ENCODE measurements at regions not wholly inside any gene's neighbourhood (a gene's known extent, or its start where the extent isn't known, plus 50 kb on each side); places are given as distances from the start of the nearest gene placed in this dataset.

DNA sequence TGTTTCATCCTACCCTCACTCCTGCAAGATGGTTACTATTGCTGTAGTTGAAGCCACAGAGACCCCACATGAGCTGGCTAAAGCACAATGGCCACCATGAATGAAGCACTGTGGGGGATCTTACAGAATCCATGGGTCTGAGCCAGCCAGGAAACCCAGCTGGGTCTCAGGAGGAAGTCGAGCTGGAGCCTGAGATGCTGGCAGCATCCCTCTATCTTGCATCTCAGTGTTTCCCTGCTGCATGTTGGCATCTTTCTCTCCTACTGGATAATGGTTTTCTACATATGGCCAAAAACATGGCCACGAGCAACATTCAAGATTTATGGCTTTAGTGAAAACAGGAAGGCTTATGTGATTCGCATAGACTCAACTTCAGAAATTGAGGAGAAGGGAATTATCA, 219.3 kb upstream of the SNX19 start:
- peaks cover 0 to 2% (median 0%) of the 10 kb centered on the region in 4 donors for H3K9me3 ChIP-seq (ENCODE audit: control insufficient read depth in 4 of 4, insufficient read depth in 3 of 4, low read length in 3 of 4)
- peaks cover 0 to 12% (median 4%) of the 10 kb centered on the region in 5 donors for H3K4me1 ChIP-seq (ENCODE audit: control insufficient read depth in 5 of 5, insufficient read depth in 5 of 5, low read length in 5 of 5)
- H3K27ac ChIP-seq (ENCODE audit: low read depth in 1 of 2, low read length in 1 of 2), result no peak overlapping the region
- WGBS, 2 donors, result 56 to 64% methylated on average over 3 of the region's 3 CpGs
- DNase-seq (peak in 2 of 3 donors; percentile 11 to 25), ATAC-seq (ENCODE audit: insufficient read depth, low FRiP score) (no peak)
- no peaks in the 10 kb centered on the region for H3K27me3 ChIP-seq (ENCODE audit: control insufficient read depth in 3 of 3, insufficient read depth in 3 of 3, low read length in 2 of 3)
- H3K4me3 ChIP-seq, result no peak overlapping the region
- H3K36me3 ChIP-seq (ENCODE audit: control insufficient read depth in 4 of 4, insufficient read depth in 4 of 4, low read length in 4 of 4), result no peaks in the 10 kb centered on the region
- TF ChIP-seq, protein P1, sequence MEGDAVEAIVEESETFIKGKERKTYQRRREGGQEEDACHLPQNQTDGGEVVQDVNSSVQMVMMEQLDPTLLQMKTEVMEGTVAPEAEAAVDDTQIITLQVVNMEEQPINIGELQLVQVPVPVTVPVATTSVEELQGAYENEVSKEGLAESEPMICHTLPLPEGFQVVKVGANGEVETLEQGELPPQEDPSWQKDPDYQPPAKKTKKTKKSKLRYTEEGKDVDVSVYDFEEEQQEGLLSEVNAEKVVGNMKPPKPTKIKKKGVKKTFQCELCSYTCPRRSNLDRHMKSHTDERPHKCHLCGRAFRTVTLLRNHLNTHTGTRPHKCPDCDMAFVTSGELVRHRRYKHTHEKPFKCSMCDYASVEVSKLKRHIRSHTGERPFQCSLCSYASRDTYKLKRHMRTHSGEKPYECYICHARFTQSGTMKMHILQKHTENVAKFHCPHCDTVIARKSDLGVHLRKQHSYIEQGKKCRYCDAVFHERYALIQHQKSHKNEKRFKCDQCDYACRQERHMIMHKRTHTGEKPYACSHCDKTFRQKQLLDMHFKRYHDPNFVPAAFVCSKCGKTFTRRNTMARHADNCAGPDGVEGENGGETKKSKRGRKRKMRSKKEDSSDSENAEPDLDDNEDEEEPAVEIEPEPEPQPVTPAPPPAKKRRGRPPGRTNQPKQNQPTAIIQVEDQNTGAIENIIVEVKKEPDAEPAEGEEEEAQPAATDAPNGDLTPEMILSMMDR (IDR thresholded peaks at IDR 0.05; ENCODE audit: control extremely low read depth, extremely low read depth), result no peak
- no peak overlapping the region for H3K9ac ChIP-seq (ENCODE audit: insufficient read depth in 1 of 2, low read length in 2 of 2)

DNA sequence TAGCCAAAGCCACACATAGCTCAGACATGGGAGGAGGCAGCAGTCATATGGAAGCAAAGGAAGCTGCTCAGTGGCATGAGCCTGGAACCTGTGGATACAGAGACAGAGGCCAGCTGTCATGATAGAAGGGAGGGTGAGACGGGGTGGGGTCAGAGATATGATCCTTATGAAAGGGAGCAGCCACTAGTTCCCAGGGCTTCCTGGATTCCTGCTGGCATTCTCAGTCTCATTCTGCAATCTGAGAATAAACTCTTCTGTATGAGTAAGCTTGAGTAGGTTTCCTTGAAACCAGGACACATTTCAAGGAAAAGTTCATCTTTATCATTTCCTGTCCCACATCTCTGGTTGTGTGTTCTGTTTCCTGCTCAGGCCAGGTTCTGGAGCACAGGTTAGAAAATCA, 220.2 kb upstream of the SNX19 start:
- TF ChIP-seq, protein P1 (IDR thresholded peaks at IDR 0.05; ENCODE audit: control extremely low read depth, extremely low read depth), result no peak
- no peaks in the 10 kb centered on the region for H3K27me3 ChIP-seq (ENCODE audit: control insufficient read depth in 3 of 3, insufficient read depth in 3 of 3, low read length in 2 of 3)
- no peak overlapping the region for H3K4me3 ChIP-seq
- ATAC-seq (ENCODE audit: insufficient read depth, low FRiP score) (no peak), DNase-seq (no peak)
- peaks cover 0 to 2% (median 0%) of the 10 kb centered on the region in 4 donors for H3K9me3 ChIP-seq (ENCODE audit: control insufficient read depth in 4 of 4, insufficient read depth in 3 of 4, low read length in 3 of 4)
- H3K9ac ChIP-seq (ENCODE audit: insufficient read depth in 1 of 2, low read length in 2 of 2), result no peak overlapping the region
- H3K4me1 ChIP-seq (ENCODE audit: control insufficient read depth in 5 of 5, insufficient read depth in 5 of 5, low read length in 5 of 5), result peaks cover 0 to 12% (median 4%) of the 10 kb centered on the region in 5 donors
- H3K27ac ChIP-seq (ENCODE audit: low read depth in 1 of 2, low read length in 1 of 2), result no peak overlapping the region
- no peaks in the 10 kb centered on the region for H3K36me3 ChIP-seq (ENCODE audit: control insufficient read depth in 4 of 4, insufficient read depth in 4 of 4, low read length in 4 of 4)
- 0% methylated on average over 1 of the region's 1 CpG for WGBS, 2 donors

DNA sequence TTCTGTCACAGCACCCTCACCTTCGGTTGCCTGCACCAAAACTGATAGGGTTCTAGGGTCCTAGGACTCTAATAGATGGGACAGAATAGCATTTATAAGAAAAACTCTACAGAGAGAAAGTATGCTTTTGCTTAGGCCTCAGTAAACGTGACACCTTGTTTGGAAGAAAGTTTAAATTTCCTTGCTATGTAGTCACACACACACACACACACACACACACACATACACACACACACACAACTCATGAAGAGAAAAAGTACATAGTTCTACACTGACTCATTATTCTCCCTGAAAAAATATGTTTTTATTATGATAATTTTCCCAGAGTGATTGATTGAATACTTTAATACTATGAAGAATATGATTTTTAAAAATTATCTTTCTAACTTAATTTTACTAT, 220.8 kb upstream of the SNX19 start:
- no peaks in the 10 kb centered on the region for H3K27me3 ChIP-seq (ENCODE audit: control insufficient read depth in 3 of 3, insufficient read depth in 3 of 3, low read length in 2 of 3)
- no peaks in the 10 kb centered on the region for H3K36me3 ChIP-seq (ENCODE audit: control insufficient read depth in 4 of 4, insufficient read depth in 4 of 4, low read length in 4 of 4)
- H3K4me3 ChIP-seq, result no peak overlapping the region
- WGBS, 2 donors, result 72 to 85% methylated on average over 2 of the region's 2 CpGs
- peaks cover 0 to 2% (median 0%) of the 10 kb centered on the region in 4 donors for H3K9me3 ChIP-seq (ENCODE audit: control insufficient read depth in 4 of 4, insufficient read depth in 3 of 4, low read length in 3 of 4)
- H3K27ac ChIP-seq (ENCODE audit: low read depth in 1 of 2, low read length in 1 of 2), result no peak overlapping the region
- ATAC-seq (ENCODE audit: insufficient read depth, low FRiP score) (no peak), DNase-seq (no peak)
- no peak overlapping the region for H3K9ac ChIP-seq (ENCODE audit: insufficient read depth in 1 of 2, low read length in 2 of 2)
- TF ChIP-seq, protein P1 (IDR thresholded peaks at IDR 0.05; ENCODE audit: control extremely low read depth, extremely low read depth), result no peak
- peaks cover 0 to 12% (median 4%) of the 10 kb centered on the region in 5 donors for H3K4me1 ChIP-seq (ENCODE audit: control insufficient read depth in 5 of 5, insufficient read depth in 5 of 5, low read length in 5 of 5)

DNA sequence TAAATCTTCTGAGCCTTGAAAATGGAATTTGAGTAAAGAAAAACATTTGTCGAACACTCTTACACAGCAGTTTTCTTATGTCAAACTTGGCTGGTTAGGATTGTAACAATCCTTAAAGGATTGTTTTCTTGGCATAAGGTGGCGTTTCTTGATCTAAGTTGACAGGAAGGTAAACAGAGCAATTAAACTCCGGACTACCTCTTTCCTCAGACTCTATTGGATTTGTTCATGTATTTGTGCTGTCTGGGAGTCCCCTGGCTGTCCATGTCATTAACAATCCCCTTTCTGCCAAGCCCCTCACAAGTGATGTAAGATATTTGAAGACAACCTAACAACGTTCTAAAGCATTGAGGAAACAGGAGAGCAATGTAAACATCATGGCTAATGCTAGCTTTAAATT, 222.5 kb upstream of the SNX19 start:
- no peak for ATAC-seq (ENCODE audit: insufficient read depth, low FRiP score)
- Histone ChIP-seq H3K27me3 (ENCODE audit: control insufficient read depth in 3 of 3, insufficient read depth in 3 of 3, low read length in 2 of 3) (peaks cover 0 to 5% (median 0%) of the 10 kb centered on the region in 3 donors), H3K4me1 (ENCODE audit: control insufficient read depth in 5 of 5, insufficient read depth in 5 of 5, low read length in 5 of 5) (peaks cover 0 to 12% (median 4%) of the 10 kb centered on the region in 5 donors), H3K4me3 (no peak overlapping the region), H3K9ac (ENCODE audit: insufficient read depth in 1 of 2, low read length in 2 of 2) (no peak overlapping the region), H3K36me3 (ENCODE audit: control insufficient read depth in 4 of 4, insufficient read depth in 4 of 4, low read length in 4 of 4) (no peaks in the 10 kb centered on the region), H3K9me3 (ENCODE audit: control insufficient read depth in 4 of 4, insufficient read depth in 3 of 4, low read length in 3 of 4) (peaks cover 0 to 2% (median 0%) of the 10 kb centered on the region in 4 donors), H3K27ac (ENCODE audit: low read depth in 1 of 2, low read length in 1 of 2) (no peak overlapping the region)
- 35 to 50% methylated on average over 4 of the region's 4 CpGs for WGBS, 2 donors
- peak in 2 of 3 donors; percentile 72 to 77 for DNase-seq
- TF ChIP-seq, protein P1 (IDR thresholded peaks at IDR 0.05; ENCODE audit: control extremely low read depth, extremely low read depth), result no peak
